LNCaP clone FGC (cell line): ENCODE measurements at regions not wholly inside any gene's neighbourhood (a gene's known extent, or its start where the extent isn't known, plus 50 kb on each side); places are given as distances from the start of the nearest gene placed in this dataset.

Experiments
- DNase-seq: peaks from one replicate; pipeline ENCODE4 v3.0.0-alpha.2; 2011; ENCODE audit warnings: low read depth
- H3K4me3 ChIP-seq: 2 replicates; pipeline ENCODE4 v1.5.1; 2011; ENCODE audit warnings: mild to moderate bottlenecking, low read depth, low read length, control low read depth
- TF ChIP-seq, protein P1 (sequence below): IDR thresholded peaks from 2 replicates; pipeline ENCODE4 v1.5.1; 2012; ENCODE audit warnings: mild to moderate bottlenecking; ENCODE audit not compliant: control insufficient read depth, insufficient read depth; ENCODE audit errors: extremely low read depth

DNA sequence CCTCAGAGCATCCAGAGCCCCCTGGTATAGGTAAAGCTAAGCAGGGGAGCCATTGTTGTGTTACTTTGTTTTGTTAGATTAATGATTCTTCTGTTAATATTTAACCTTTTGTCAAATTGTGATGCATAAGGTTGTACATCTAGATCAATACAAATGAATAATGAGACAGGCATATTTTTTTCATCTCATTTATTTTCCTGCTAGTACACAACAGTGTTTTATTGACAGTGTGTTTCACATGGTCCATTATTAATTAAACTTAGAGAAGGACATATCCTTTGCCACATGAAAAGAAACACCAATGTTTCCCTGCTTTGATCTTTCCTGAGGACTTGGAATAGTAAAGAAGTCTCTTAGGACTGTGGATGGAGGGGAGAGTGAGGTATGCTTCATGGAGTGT, 543.6 kb upstream of the CFAP20DC start:
- TF ChIP-seq, protein P1, sequence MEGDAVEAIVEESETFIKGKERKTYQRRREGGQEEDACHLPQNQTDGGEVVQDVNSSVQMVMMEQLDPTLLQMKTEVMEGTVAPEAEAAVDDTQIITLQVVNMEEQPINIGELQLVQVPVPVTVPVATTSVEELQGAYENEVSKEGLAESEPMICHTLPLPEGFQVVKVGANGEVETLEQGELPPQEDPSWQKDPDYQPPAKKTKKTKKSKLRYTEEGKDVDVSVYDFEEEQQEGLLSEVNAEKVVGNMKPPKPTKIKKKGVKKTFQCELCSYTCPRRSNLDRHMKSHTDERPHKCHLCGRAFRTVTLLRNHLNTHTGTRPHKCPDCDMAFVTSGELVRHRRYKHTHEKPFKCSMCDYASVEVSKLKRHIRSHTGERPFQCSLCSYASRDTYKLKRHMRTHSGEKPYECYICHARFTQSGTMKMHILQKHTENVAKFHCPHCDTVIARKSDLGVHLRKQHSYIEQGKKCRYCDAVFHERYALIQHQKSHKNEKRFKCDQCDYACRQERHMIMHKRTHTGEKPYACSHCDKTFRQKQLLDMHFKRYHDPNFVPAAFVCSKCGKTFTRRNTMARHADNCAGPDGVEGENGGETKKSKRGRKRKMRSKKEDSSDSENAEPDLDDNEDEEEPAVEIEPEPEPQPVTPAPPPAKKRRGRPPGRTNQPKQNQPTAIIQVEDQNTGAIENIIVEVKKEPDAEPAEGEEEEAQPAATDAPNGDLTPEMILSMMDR, result no peak
- H3K4me3 ChIP-seq, result no peak overlapping the region
- DNase-seq, result no peak

DNA sequence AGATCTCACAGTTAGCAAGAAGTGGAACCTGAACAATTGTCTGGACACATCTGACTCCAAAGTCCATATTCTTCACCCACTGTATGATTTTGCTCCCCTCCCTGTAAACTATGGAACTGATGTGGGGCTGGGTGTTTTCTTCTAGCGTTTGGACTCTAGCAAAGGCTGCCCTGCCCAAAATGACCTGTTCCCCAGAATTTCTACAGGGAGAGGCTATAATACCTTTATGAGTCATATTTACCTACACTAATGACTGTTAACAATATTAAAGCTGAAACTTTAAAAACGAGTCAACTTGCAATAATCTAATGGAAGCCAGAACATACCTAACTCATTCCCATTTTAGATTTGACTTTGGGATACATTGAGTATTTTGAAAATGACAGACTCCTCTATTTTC, 531.2 kb upstream of the CFAP20DC start:
- TF ChIP-seq, protein P1, result no peak
- no peak overlapping the region for H3K4me3 ChIP-seq
- no peak for DNase-seq

DNA sequence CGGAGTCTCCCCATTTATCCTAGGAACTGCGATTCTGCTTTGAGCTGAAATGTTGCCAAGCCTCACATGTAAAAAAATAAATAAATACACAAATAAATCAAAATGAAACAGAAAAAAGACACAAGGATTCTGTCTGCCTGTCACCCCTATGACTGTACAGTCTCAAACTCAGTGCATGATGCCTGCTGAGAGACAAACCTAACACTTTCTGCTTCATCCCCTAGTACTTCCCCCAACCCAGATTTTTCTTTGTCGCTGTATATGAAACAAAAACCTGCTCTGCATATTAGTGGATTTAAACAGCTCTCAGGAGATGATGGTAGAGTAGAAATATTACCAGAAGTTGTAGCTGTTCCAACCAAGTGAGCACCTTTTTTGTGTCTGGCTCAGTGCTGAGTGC, 530.7 kb upstream of the CFAP20DC start:
- TF ChIP-seq, protein P1, result no peak
- no peak overlapping the region for H3K4me3 ChIP-seq
- DNase-seq, result no peak

DNA sequence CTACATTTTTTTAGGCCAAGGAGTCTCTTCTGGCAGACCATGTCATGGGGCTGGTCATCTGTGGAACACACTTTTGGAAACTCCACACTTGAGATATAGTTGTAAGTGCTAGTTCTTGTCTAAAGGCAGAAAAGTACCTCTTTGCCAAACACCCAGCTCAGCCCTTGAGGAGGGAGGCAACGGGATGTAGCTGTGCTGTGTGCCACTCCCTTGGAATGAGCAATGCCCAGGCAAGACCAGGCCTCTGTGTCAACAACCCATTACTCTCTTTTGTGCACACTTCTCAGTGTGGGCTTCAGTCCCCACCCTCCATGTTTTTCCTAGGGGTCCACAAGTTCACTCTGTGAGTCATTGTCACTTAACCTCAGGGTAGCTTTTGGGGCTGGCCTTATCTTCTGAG, 528.3 kb upstream of the CFAP20DC start:
- no peak for DNase-seq
- no peak overlapping the region for H3K4me3 ChIP-seq
- TF ChIP-seq, protein P1, result no peak

GRCh38 chr3:59576606-59577005, 526.8 kb upstream of the CFAP20DC start:
- TF ChIP-seq, protein P1, result no peak
- no peak overlapping the region for H3K4me3 ChIP-seq
- DNase-seq, result no peak

DNA sequence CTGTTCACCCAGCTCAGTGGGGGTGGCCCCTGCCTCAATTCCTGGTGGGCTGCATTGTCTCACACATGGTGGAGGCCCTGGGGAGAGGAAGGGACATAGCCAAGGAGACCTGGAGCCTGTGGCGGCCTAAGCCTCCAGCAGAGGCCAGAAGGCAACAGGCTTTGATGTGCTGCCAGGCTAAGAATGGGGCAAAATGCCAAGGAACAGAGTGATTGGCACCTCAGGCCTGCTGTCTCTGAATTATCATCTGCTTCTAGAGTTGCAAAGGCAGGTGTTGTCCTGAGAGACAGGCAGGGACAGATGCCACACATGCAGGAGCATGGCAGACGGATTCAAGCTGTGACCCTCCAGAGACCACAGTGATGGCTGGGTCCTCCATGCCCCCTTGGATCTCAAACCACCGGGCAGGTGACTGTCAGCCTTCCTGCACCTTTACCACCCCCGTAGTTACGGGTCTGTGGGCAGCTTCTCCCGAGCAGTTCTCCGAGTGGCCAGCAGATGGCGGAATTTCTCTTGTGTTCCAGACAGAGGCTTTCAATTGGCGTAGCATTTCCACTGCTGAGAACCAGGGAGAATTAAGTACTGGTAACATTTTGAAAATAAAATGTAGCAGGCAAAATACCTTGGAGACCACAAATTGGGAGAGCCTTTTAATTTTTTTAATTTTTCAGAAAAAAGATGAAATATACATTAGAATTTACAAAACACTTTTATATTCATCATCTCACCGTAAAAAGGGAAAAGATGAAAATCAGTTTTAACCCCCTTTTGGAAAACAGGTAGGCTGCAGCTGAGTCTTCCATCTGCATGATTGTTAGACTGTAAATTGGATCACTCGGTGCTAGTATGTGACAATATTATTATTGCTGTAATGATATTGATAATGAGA, 525.5 kb upstream of the CFAP20DC start:
- peak; percentile 46 for DNase-seq
- no peak overlapping the region for H3K4me3 ChIP-seq
- TF ChIP-seq, protein P1, result peak; percentile 92

DNA sequence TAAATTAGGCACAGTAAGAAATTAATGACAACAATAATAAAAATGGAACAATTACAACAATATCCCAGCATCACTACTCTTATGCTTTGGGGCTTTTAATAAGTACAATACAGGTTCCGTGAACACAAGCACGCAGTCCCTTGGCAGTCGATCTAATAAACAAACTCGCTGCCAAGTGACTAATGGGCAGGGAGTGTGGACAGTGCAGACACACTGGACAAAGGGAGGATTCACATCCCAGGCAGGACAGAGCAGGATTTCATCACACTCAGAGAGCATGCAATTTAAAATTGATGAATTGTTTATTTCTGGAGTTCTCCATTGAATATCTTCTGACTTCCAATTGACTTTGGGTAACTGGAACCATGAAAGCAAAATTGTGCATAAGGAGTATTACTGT, 524.1 kb upstream of the CFAP20DC start:
- peak; percentile 83 for DNase-seq
- TF ChIP-seq, protein P1, result no peak
- H3K4me3 ChIP-seq, result no peak overlapping the region
